ENCODE measurements at regions not wholly inside any gene's neighbourhood (a gene's known extent, or its start where the extent isn't known, plus 50 kb on each side); places are given as distances from the start of the nearest gene placed in this dataset.

DNA sequence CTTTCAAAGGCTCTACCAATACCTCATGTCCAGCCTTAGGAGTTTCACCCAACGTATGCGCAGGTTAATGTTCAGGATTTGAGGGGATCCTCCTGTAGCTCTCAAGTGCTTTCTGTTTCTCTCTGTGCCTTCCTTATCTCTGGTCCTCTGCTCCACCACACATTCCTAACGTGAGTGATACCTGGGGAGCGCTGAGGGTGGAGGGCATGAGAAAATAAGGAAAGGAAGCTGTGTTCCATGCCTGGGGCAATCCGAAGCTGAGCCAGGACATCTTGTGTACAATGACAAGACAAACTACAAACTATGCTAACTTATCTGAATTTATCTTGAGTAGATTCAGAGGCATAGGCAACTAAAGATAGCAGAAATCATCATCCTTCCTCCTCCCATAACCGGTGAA lies 136.4 kb downstream of the SST start:
- H3K27ac ChIP-seq: no peak overlapping the region
- no peaks in the 10 kb centered on the region for H3K4me1 ChIP-seq
- no peak for DNase-seq
- ATAC-seq: no peak
- H3K9me3 ChIP-seq: no peaks in the 10 kb centered on the region
- H3K4me3 ChIP-seq: no peak overlapping the region
- TF ChIP-seq, protein P1, sequence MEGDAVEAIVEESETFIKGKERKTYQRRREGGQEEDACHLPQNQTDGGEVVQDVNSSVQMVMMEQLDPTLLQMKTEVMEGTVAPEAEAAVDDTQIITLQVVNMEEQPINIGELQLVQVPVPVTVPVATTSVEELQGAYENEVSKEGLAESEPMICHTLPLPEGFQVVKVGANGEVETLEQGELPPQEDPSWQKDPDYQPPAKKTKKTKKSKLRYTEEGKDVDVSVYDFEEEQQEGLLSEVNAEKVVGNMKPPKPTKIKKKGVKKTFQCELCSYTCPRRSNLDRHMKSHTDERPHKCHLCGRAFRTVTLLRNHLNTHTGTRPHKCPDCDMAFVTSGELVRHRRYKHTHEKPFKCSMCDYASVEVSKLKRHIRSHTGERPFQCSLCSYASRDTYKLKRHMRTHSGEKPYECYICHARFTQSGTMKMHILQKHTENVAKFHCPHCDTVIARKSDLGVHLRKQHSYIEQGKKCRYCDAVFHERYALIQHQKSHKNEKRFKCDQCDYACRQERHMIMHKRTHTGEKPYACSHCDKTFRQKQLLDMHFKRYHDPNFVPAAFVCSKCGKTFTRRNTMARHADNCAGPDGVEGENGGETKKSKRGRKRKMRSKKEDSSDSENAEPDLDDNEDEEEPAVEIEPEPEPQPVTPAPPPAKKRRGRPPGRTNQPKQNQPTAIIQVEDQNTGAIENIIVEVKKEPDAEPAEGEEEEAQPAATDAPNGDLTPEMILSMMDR (IDR thresholded peaks at IDR 0.05): no peak
- no peak for TF ChIP-seq POLR2A (IDR thresholded peaks at IDR 0.05)
- H3K27me3 ChIP-seq: no peaks in the 10 kb centered on the region
- no peaks in the 10 kb centered on the region for H3K36me3 ChIP-seq (replicated peaks in 1 of 2; ENCODE audit: insufficient read depth in 1 of 2, low read depth in 2 of 2)
- intact Hi-C loops (cut with DNase I): no loop called here
- 48 to 64% methylated on average over 6 of the region's 6 CpGs for WGBS, 2 donors

DNA sequence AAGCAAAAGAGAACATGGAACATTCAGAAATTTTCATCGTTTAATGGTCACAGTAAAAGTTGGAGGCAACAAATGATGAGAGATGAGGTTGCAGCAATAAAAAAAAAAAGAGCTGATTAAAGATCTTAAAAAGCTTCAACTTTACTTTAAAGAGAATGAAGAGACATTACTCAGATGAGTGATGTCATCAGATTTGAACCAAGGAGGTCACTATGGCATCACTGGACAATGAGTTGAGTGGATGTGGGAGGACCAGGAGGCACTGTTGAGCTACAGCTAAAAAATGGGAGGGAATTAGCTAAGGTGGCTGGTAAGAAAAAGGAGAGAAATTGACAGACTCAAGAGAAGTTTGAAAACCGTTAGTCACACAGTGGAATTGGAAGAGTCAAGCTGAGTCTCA lies 138.4 kb downstream of the SST start:
- DNase-seq (no peak), ATAC-seq (no peak)
- no peaks in the 10 kb centered on the region for H3K36me3 ChIP-seq (replicated peaks in 1 of 2; ENCODE audit: insufficient read depth in 1 of 2, low read depth in 2 of 2)
- TF ChIP-seq POLR2A (IDR thresholded peaks at IDR 0.05): no peak
- TF ChIP-seq, protein P1 (IDR thresholded peaks at IDR 0.05): no peak
- no peaks in the 10 kb centered on the region for H3K4me1 ChIP-seq
- no peaks in the 10 kb centered on the region for H3K27me3 ChIP-seq
- no peak overlapping the region for H3K27ac ChIP-seq
- H3K4me3 ChIP-seq: no peak overlapping the region
- 48 to 64% methylated on average over 2 of the region's 2 CpGs for WGBS, 2 donors
- intact Hi-C loops (cut with DNase I): no loop called here
- H3K9me3 ChIP-seq: no peaks in the 10 kb centered on the region

DNA sequence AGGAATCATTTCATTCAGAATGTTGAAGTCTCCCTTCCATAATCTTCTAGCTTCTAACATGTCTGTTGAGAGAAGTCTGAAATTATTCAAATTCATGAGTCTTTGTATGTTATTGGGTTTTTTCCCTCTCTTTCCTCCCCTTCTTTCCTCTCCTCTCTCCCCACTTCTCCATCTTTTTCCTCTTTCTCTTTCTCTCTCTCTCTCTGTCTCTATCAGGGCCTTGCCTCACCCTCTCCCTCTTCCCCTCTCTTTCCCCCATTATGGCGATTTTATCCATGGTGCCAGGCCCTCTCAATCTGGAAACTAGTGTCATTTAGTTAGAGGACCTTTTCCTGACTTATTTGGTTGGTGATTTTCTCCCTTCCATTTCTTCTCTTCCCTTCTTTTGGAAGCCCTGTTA lies 147.3 kb downstream of the SST start:
- TF ChIP-seq POLR2A (IDR thresholded peaks at IDR 0.05): no peak
- TF ChIP-seq, protein P1 (IDR thresholded peaks at IDR 0.05): no peak
- H3K4me3 ChIP-seq: no peak overlapping the region
- H3K36me3 ChIP-seq (replicated peaks in 1 of 2; ENCODE audit: insufficient read depth in 1 of 2, low read depth in 2 of 2): no peaks in the 10 kb centered on the region
- no peaks in the 10 kb centered on the region for H3K27me3 ChIP-seq
- H3K9me3 ChIP-seq: no peaks in the 10 kb centered on the region
- no peaks in the 10 kb centered on the region for H3K4me1 ChIP-seq
- no peak for DNase-seq
- WGBS, 2 donors: 42 to 50% methylated on average over 1 of the region's 1 CpG
- no peak overlapping the region for H3K27ac ChIP-seq
- intact Hi-C loops (cut with DNase I): no loop called here
- ATAC-seq: no peak

DNA sequence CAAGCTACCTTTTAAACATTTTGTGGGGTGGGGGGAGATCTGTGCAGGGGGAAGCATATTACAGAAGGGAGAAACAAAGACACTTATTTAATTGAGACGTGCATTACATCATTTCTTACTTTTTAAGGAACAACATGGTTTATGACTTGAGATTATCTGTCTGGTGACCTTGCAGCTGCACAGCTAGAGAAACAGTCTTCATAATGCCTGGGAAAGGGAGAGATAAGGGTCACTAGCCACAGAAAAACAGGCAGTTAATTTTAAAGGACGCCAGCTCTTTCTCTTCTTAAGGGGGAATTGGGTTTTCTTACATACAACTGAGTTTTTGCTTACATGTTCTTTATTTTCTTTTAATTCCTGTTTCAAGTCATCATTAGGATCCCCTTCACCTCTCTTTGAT lies 147.9 kb downstream of the SST start:
- ATAC-seq (no peak), DNase-seq (no peak)
- H3K27me3 ChIP-seq: no peaks in the 10 kb centered on the region
- no peak overlapping the region for H3K4me3 ChIP-seq
- no peak for TF ChIP-seq POLR2A (IDR thresholded peaks at IDR 0.05)
- TF ChIP-seq, protein P1 (IDR thresholded peaks at IDR 0.05): no peak
- H3K36me3 ChIP-seq (replicated peaks in 1 of 2; ENCODE audit: insufficient read depth in 1 of 2, low read depth in 2 of 2): no peaks in the 10 kb centered on the region
- no peaks in the 10 kb centered on the region for H3K4me1 ChIP-seq
- WGBS, 2 donors: 27 to 39% methylated on average over 2 of the region's 2 CpGs
- H3K27ac ChIP-seq: no peak overlapping the region
- intact Hi-C loops (cut with DNase I): no loop called here
- H3K9me3 ChIP-seq: no peaks in the 10 kb centered on the region

DNA sequence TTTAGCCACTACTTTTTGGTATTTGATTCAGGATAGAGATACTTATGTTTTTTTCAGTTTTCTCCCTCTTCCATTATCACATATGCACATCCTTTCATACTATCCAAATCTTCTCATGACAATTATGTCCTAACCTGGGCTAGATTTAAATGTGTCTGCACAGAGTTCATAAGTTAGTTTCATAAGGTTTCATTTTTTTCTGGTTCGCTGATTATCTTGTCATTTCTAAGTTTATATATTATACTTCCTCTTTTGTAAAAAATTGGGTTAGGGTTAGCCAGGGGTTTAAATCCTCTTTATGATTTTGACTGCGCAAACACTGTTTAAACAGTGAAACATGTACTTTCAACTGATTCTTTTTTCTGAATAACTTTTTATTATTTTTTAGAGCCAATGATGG lies 148.6 kb downstream of the SST start:
- H3K27ac ChIP-seq: no peak overlapping the region
- no peaks in the 10 kb centered on the region for H3K36me3 ChIP-seq (replicated peaks in 1 of 2; ENCODE audit: insufficient read depth in 1 of 2, low read depth in 2 of 2)

More for the DNA sequence above, 148.6 kb downstream of the SST start:
- Histone ChIP-seq H3K9me3 (no peaks in the 10 kb centered on the region), H3K4me3 (no peak overlapping the region), H3K27me3 (no peaks in the 10 kb centered on the region), H3K4me1 (no peaks in the 10 kb centered on the region)
- TF ChIP-seq POLR2A (IDR thresholded peaks at IDR 0.05): no peak
- TF ChIP-seq, protein P1 (IDR thresholded peaks at IDR 0.05): no peak
- ATAC-seq: no peak
- 68 to 79% methylated on average over 2 of the region's 2 CpGs for WGBS, 2 donors
- no peak for DNase-seq
- intact Hi-C loops (cut with DNase I): no loop called here

All from body of pancreas (tissue), 4 donors.